ENCODE measurements at regions not wholly inside any gene's neighbourhood (a gene's known extent, or its start where the extent isn't known, plus 50 kb on each side); places are given as distances from the start of the nearest gene placed in this dataset.

GRCh38 chr2:819121-819520 is 131.5 kb upstream of the SNTG2 start:
- TF ChIP-seq, protein P1, sequence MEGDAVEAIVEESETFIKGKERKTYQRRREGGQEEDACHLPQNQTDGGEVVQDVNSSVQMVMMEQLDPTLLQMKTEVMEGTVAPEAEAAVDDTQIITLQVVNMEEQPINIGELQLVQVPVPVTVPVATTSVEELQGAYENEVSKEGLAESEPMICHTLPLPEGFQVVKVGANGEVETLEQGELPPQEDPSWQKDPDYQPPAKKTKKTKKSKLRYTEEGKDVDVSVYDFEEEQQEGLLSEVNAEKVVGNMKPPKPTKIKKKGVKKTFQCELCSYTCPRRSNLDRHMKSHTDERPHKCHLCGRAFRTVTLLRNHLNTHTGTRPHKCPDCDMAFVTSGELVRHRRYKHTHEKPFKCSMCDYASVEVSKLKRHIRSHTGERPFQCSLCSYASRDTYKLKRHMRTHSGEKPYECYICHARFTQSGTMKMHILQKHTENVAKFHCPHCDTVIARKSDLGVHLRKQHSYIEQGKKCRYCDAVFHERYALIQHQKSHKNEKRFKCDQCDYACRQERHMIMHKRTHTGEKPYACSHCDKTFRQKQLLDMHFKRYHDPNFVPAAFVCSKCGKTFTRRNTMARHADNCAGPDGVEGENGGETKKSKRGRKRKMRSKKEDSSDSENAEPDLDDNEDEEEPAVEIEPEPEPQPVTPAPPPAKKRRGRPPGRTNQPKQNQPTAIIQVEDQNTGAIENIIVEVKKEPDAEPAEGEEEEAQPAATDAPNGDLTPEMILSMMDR (IDR thresholded peaks at IDR 0.05): no peak
- TF ChIP-seq POLR2AphosphoS5 (IDR thresholded peaks at IDR 0.05; ENCODE audit: low read depth, low read length): no peak
